AG20443 (cell line): ENCODE measurements at regions not wholly inside any gene's neighbourhood (a gene's known extent, or its start where the extent isn't known, plus 50 kb on each side); places are given as distances from the start of the nearest gene placed in this dataset.
"Not testable (repeated sequence)": the region's sequence is repeated elsewhere in the genome, so short reads cannot be mapped to it uniquely, and the experiment has no call there.

Experiments used
- DNase-seq: peaks from one replicate; pipeline ENCODE4 v3.0.0; 2012; ENCODE audit warnings: low spot score, mixed read lengths

DNA sequence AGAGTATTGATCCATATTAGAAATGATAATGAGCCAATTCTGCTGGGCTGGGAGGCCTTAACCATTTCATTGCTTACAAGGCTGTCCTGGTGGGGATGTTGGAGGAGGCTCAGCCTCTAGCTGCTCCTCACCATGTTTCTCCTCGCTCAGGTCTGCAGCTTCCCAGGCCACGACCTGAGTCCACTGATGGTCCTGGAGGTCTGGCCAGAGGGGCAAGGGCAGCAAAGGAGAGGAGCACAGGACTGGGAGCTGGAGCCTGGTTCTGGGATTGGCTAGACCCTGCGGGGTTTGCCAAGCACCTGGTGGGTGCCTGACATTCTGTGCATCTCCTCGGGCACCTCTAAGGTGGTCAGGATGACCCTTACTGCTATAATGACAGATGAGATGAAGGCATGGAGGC is 92.6 kb downstream of the KIF26A start:
- DNase-seq: no peak

GRCh38 chr14:104232070-104232484 is 93.7 kb downstream of the KIF26A start:
- no peak for DNase-seq

DNA sequence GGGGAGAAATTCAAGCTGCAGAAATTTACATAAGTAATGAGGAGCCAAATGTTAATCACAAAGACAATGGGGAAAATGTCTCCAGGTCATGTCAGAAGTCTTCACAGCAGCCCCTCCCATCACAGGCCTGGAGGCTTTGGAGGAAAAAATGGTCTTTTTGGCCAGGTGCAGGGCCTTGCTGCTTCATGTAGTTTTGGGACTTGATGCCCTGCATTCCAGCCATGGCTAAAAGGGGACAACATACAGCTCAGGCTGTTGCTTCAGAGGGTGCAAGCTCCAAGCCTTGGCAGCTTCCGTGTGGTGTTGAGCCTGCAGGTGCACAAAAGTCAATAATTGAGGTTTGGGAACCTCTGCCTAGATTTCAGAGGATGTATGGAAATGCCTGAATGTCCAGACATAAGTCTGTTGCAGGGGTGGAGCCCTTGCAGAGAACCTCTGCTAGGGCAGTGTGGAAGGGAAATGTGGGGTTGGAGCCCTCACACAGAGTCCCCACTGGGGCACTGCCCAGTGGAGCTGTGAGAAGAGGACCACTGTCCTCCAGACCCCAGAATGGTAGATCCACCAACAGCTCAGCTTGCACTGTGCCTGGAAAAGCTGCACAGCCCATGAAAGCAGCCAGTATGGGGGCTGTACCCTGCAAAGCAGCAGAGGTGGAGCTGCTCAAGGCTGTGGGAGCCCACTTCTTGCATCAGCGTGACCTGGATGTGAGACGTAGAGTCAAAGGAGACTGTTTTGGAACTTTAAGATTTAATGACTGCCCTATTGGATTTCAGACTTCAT is 95.8 kb downstream of the KIF26A start:
- not testable (repeated sequence) for DNase-seq

DNA sequence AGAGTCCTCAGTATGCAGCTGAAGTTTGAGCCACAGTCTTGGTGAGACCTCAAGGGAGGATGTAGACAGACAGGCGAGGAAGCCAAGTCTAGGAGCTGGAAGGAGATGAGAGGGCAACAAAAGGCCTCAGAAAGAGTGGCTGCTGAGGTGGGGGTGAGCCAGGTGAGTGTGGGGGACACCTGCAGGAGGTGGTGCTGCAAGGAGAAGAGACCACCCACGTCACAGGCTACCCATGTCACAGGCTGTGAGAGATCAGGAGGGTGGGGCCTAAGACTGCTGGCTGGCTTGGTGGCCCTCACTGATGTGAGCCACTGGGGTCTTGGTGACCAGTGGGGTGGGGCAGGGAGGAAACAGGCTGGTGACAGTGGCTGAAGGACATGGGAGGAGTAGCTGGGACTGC is 97.3 kb downstream of the KIF26A start:
- DNase-seq: no peak

DNA sequence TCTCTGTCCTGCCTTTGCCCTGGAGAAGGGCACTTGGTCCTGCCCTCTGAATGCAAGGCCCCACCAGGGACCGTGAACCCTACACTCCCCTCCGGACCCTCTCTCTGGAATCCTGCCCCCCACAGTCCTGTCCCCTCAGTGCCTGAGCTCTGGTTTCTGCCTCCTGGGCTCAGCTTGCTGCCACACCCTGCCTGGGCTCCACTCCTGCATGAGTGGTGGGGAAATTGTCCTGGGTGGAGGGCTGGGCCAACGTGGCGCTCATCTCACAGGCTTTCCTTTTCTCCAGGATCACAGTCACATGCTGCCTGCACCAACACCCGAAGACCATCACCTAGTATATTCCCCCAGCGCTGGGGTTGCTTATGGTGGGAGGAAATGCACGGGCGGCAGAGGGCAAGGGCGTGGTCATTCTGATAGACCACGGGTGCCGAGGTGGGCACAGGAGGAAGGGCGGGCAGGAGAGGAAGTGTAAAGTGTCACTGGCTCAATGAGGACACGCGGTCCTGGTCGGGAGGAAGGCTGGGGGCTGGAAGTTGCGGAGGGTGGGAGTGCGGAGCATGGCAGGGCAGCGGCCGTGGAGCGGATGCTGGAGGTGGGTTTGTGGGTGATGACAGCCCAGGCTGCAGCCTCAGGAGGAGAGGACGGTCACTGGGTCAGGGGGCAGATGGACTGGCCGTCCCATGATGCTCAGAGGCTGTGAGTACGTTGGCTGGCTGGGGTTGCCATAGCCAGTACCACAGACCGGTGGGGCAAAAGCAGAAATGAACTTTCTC is 99.5 kb downstream of the KIF26A start:
- DNase-seq: no peak

- no peak for DNase-seq
Measured at GRCh38 chr14:104238424-104239184, 100.2 kb downstream of the KIF26A start.

DNA sequence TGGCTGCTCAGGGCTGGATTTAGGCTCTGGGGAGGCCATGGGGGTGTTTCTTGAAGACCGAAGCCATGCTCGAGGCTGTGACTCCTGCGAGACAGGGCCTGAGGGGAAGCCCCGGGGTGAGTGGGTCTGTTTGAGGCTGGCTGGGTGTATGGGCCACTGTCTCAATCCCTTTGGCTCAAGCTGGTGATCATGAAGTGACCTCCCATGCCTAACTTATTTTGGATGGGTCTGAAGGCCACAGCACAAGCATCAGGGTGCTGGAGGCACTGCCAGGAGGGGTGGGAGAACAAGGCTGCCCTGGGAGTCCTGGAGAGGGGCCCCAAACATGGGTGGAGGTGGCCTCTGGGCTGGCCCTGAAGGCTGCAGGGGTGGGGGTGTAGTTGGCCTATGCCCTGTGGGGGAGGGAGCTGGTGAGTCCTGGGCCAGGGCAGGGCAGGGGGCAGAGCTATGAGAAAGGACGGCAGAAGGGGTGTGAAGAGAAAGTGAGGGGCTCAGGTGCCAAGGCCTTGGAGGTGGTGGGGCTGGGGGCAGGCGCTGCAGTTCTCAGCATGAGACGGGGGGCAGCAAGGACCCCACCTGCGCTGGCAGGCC is 100.9 kb downstream of the KIF26A start:
- no peak for DNase-seq

DNA sequence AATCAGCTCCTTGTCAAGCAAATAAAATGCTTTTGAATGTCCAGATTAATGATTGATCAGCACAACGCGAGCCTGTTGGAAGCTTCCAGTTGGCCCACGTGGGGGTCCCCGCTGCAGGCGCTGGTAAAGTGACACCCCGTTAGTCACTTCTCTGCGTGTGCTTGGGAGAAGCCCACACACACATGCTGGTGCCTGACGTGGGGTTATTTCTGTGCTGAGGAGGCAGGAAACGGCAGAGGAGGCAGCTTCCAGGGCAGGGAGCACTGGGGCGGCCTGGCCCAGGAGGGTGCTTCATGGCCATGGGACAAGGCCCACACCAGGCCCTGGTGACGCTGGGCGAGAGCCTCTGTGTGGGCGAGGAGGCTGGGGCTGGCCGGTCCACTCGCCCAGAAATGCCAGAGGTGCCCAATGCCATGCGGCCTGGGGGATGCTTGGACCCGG is 101.5 kb downstream of the KIF26A start:
- no peak for DNase-seq

GRCh38 chr14:104240434-104241157 is 102.2 kb downstream of the KIF26A start:
- DNase-seq: no peak

- no peak for DNase-seq
Measured at GRCh38 chr14:104243200-104243599, 104.8 kb downstream of the KIF26A start.

GRCh38 chr14:104244221-104245011 is 106.0 kb downstream of the KIF26A start:
- DNase-seq: no peak

- DNase-seq: no peak
Measured at GRCh38 chr14:104245075-104245474, 106.7 kb downstream of the KIF26A start.

DNA sequence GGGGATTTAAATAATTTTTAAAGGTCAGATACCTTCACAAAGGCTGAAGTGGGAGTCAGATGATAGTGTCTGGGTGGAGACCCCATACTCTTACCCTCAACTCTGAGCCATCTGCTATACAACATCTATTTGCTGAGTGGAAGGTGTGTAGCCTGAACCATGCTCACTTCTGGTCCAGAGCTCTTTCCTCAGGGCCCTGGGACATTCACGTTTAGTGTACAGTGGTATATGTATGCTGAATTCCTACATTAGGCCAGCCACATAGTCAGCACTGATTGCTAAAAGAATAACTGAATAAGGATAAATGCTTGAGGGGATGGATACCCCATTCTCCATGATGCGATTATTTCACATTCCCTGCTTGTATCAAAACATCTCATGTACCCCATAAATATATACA is 107.3 kb downstream of the KIF26A start:
- no peak for DNase-seq

- DNase-seq: no peak
Measured at GRCh38 chr14:104246401-104247335, 108.3 kb downstream of the KIF26A start.

- no peak for DNase-seq
Measured at GRCh38 chr14:104247336-104248202, 109.2 kb downstream of the KIF26A start.

GRCh38 chr14:104248203-104249055 is 110.0 kb downstream of the KIF26A start:
- DNase-seq: no peak

DNA sequence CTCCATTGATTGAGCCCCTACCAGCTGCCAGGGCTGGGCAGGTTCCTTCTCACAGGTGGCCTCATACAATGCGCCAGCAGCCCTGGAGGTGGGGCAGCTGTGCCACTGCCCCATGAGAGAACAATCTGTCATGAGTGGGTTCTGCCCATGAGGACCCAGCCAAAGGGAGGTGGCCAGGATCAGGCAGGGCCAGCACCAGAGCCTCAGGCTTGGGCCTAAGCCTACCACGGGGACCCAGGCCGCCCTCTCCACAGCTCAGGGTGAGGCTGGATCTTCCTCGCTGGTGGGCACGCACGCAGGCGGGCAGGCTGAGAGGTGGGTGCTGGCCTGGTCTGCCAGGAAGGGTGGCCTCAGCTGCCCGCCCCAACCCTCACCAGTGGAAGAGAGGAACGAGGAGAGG is 110.7 kb downstream of the KIF26A start:
- DNase-seq: no peak

DNA sequence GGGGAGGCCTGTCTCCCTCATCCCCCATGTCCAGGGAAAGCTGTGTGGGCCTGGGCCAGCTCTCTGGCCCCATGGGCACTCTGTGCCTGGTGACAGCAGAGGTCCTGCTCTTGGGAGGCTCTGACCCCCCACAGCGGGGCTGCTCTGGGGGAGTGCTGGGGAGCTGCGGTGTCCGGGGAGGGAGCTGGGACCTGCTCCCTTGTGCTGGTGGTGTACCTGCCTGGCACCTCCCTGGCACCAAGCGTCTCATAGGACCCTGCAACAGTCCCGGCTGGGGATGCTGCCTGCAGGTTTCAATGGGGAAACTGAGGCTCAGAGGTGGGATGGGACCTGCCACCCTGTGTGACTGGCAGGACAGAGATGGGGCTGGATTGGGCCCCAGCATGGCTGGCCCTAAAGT is 111.3 kb downstream of the KIF26A start:
- DNase-seq: no peak
